NT2/D1 (cell line): ENCODE measurements at regions not wholly inside any gene's neighbourhood (a gene's known extent, or its start where the extent isn't known, plus 50 kb on each side); places are given as distances from the start of the nearest gene placed in this dataset.

Source experiments
- SUZ12 ChIP-seq: IDR thresholded peaks from 2 replicates; pipeline ENCODE4 v1.6.1; 2011; ENCODE audit not compliant: insufficient read length, insufficient read depth; ENCODE audit errors: extremely low read depth
- YY1 ChIP-seq: IDR thresholded peaks from 2 replicates; pipeline ENCODE4 v1.6.1; 2011; ENCODE audit not compliant: insufficient read length, insufficient read depth
- ZNF274 ChIP-seq: IDR thresholded peaks from 2 replicates; pipeline ENCODE4 v1.6.1; 2011; ENCODE audit warnings: mild to moderate bottlenecking, low read depth, low read length

DNA sequence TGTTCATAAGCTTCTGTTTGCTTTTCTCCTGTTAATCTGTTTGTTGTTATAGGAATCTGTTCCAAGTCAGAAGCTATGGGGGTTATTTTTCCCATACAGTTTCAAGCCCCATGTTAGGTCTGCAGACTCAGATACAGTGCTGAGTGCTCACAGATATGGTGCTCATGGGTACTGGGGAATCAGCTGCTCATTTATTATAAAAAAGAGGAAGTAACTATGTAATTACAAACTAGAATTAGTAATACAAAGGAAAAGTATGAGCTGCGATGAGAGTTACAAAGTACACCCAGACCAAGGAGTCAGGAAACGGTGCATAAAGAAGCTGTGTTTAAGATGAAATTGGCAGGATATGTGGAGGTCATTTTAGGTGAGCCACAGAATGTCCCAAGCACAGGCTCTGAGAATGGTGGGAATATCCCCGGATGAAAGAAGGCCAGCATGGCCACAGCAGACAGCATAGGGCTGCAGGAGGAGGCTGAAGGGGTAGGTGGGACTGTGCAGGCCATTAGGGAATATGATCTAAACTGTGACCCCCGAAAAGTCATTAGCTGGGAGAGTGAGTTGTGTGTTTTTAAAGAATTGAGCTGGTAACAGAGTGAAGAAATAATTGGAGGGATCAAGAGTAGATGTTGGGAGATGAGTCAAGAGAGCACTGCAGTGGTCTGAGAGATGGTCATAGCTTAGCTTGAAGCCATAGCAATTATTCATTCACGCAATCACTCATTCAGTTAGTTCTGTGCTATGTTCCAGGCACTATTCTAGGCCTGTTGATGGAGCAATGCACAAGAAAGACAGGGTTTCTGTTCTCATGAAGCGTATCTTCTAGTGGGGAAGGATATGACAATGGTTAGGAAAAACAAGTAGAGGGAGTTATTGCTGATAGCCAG is 177.4 kb upstream of the UBL3 start:
- no peak for TF ChIP-seq ZNF274
- TF ChIP-seq YY1 = no peak
- TF ChIP-seq SUZ12 = no peak
